ENCODE measurements at regions not wholly inside any gene's neighbourhood (a gene's known extent, or its start where the extent isn't known, plus 50 kb on each side); places are given as distances from the start of the nearest gene placed in this dataset.

- TF ChIP-seq, protein P1, sequence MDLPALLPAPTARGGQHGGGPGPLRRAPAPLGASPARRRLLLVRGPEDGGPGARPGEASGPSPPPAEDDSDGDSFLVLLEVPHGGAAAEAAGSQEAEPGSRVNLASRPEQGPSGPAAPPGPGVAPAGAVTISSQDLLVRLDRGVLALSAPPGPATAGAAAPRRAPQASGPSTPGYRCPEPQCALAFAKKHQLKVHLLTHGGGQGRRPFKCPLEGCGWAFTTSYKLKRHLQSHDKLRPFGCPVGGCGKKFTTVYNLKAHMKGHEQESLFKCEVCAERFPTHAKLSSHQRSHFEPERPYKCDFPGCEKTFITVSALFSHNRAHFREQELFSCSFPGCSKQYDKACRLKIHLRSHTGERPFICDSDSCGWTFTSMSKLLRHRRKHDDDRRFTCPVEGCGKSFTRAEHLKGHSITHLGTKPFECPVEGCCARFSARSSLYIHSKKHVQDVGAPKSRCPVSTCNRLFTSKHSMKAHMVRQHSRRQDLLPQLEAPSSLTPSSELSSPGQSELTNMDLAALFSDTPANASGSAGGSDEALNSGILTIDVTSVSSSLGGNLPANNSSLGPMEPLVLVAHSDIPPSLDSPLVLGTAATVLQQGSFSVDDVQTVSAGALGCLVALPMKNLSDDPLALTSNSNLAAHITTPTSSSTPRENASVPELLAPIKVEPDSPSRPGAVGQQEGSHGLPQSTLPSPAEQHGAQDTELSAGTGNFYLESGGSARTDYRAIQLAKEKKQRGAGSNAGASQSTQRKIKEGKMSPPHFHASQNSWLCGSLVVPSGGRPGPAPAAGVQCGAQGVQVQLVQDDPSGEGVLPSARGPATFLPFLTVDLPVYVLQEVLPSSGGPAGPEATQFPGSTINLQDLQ (CRISPR knock-in tag; IDR thresholded peaks at IDR 0.05), result no peak
- 0 out of 2 replicates have a peak, but pooled peaks have one; percentile 17 for TF ChIP-seq HNF4G (IDR thresholded peaks at IDR 0.05; ENCODE audit: borderline replicate concordance, low read depth, low read length)
- TF ChIP-seq HNF4G (CRISPR knock-in tag; IDR thresholded peaks at IDR 0.05; ENCODE audit: borderline replicate concordance, low read depth), result no peak
- TF ChIP-seq TCF7 (IDR thresholded peaks at IDR 0.05; ENCODE audit: low read depth), result peak; percentile 44
- no peak for TF ChIP-seq ATM (IDR thresholded peaks at IDR 0.05; ENCODE audit: borderline replicate concordance)
Observed at GRCh38 chrX:63453571-63453970, 102.4 kb upstream of the SPIN4 start (continued).

- no peak overlapping the region for H3K4me3 ChIP-seq (replicated peaks in 1 of 3; ENCODE audit: insufficient read depth in 1 of 3, low read depth in 2 of 3, low read length in 3 of 3)
- no peak overlapping the region for H2AFZ ChIP-seq (ENCODE audit: low read length)
- DNase-seq (ENCODE audit: low spot score), result no peak
- H3K27me3 ChIP-seq (ENCODE audit: control insufficient read depth in 1 of 2, insufficient read depth in 2 of 2, low read length in 2 of 2), result no peaks in the 10 kb centered on the region
- no peaks in the 10 kb centered on the region for H3K9me3 ChIP-seq (ENCODE audit: low read length)
- no TSS peak for BruUV-seq (replicated peaks)
- TF ChIP-seq, protein P2, sequence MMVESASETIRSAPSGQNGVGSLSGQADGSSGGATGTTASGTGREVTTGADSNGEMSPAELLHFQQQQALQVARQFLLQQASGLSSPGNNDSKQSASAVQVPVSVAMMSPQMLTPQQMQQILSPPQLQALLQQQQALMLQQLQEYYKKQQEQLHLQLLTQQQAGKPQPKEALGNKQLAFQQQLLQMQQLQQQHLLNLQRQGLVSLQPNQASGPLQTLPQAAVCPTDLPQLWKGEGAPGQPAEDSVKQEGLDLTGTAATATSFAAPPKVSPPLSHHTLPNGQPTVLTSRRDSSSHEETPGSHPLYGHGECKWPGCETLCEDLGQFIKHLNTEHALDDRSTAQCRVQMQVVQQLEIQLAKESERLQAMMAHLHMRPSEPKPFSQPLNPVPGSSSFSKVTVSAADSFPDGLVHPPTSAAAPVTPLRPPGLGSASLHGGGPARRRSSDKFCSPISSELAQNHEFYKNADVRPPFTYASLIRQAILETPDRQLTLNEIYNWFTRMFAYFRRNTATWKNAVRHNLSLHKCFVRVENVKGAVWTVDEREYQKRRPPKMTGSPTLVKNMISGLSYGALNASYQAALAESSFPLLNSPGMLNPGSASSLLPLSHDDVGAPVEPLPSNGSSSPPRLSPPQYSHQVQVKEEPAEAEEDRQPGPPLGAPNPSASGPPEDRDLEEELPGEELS (CRISPR knock-in tag; IDR thresholded peaks at IDR 0.05), result no peak
- TF ChIP-seq, protein P3, sequence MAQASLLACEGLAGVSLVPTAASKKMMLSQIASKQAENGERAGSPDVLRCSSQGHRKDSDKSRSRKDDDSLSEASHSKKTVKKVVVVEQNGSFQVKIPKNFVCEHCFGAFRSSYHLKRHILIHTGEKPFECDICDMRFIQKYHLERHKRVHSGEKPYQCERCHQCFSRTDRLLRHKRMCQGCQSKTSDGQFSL (CRISPR knock-in tag; IDR thresholded peaks at IDR 0.05), result no peak
- TF ChIP-seq ZBED4 (CRISPR knock-in tag; IDR thresholded peaks at IDR 0.05; ENCODE audit: borderline replicate concordance) (no peak), HOXA3 (CRISPR knock-in tag; IDR thresholded peaks at IDR 0.05) (no peak)
- H4K20me1 ChIP-seq (ENCODE audit: insufficient read depth, low read length), result no peaks in the 10 kb centered on the region
- ChIA-PET CTCF (ENCODE audit: low intra/inter-chr PET ratio, low total read pairs) (no interaction called here), POLR2A (no interaction called here)
- no peaks in the 10 kb centered on the region for H3K4me1 ChIP-seq (ENCODE audit: insufficient read depth, low read length)
- H3K36me3 ChIP-seq (replicated peaks in 1 of 2; ENCODE audit: control insufficient read depth in 1 of 2, insufficient read depth in 2 of 2, low read length in 2 of 2), result no peaks in the 10 kb centered on the region
- no peak overlapping the region for H3K9ac ChIP-seq (ENCODE audit: insufficient read depth, low read depth, low read length)
- no peak overlapping the region for H3K27ac ChIP-seq (ENCODE audit: extremely low read length, insufficient read depth, low read length)
- in situ Hi-C loops (cut with HindIII; ENCODE audit: extremely low pct_ligation_motif_present, low pct_unique_long_range_greater_than_20kb) (no loop called here), intact Hi-C loops (cut with micrococcal nuclease; ENCODE audit: unreplicated experiment) (no loop called here)
- no peak overlapping the region for H3K4me2 ChIP-seq (ENCODE audit: low read depth, low read length)
- WGBS (ENCODE audit: low lambda C conversion rate), result 100% methylated on average over 1 of the region's 2 CpGs
- no peak for ATAC-seq
- H3K79me2 ChIP-seq (ENCODE audit: insufficient read depth, low read length), result no peaks in the 10 kb centered on the region
- no peak for FAIRE-seq
Observed at GRCh38 chrX:63441717-63442116, 90.6 kb upstream of the SPIN4 start.

Data from HepG2 (cell line).